LNCaP clone FGC (cell line): ENCODE measurements at regions not wholly inside any gene's neighbourhood (a gene's known extent, or its start where the extent isn't known, plus 50 kb on each side); places are given as distances from the start of the nearest gene placed in this dataset.

Experiments used
- DNase-seq: peaks from one replicate; pipeline ENCODE4 v3.0.0-alpha.2; 2011; ENCODE audit warnings: low read depth
- H3K4me3 ChIP-seq: 2 replicates; pipeline ENCODE4 v1.5.1; 2011; ENCODE audit warnings: mild to moderate bottlenecking, low read depth, low read length, control low read depth
- TF ChIP-seq, protein P1 (sequence below): IDR thresholded peaks from 2 replicates; pipeline ENCODE4 v1.5.1; 2012; ENCODE audit warnings: mild to moderate bottlenecking; ENCODE audit not compliant: control insufficient read depth, insufficient read depth; ENCODE audit errors: extremely low read depth

DNA sequence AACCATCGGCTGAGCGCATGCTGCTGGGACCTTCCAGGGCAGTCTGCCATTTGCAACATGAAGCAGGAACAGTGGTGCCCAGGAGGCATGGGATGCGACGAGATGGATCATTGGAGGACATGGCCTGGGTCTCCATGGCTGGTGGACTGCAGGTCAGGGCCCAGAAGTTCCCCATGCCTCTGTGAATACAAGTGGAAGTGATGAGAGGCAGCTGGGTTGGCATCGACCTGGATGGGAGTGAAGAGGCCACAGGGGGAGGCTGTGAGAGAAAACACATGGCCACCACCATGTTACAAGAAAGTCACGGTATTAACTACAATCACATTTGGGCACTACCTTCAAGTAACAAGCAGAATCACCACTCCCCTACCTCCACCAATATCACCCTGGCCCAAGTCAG is 262.0 kb downstream of the FOXO1 start:
- TF ChIP-seq, protein P1, sequence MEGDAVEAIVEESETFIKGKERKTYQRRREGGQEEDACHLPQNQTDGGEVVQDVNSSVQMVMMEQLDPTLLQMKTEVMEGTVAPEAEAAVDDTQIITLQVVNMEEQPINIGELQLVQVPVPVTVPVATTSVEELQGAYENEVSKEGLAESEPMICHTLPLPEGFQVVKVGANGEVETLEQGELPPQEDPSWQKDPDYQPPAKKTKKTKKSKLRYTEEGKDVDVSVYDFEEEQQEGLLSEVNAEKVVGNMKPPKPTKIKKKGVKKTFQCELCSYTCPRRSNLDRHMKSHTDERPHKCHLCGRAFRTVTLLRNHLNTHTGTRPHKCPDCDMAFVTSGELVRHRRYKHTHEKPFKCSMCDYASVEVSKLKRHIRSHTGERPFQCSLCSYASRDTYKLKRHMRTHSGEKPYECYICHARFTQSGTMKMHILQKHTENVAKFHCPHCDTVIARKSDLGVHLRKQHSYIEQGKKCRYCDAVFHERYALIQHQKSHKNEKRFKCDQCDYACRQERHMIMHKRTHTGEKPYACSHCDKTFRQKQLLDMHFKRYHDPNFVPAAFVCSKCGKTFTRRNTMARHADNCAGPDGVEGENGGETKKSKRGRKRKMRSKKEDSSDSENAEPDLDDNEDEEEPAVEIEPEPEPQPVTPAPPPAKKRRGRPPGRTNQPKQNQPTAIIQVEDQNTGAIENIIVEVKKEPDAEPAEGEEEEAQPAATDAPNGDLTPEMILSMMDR = no peak
- DNase-seq = no peak
- no peak overlapping the region for H3K4me3 ChIP-seq

DNA sequence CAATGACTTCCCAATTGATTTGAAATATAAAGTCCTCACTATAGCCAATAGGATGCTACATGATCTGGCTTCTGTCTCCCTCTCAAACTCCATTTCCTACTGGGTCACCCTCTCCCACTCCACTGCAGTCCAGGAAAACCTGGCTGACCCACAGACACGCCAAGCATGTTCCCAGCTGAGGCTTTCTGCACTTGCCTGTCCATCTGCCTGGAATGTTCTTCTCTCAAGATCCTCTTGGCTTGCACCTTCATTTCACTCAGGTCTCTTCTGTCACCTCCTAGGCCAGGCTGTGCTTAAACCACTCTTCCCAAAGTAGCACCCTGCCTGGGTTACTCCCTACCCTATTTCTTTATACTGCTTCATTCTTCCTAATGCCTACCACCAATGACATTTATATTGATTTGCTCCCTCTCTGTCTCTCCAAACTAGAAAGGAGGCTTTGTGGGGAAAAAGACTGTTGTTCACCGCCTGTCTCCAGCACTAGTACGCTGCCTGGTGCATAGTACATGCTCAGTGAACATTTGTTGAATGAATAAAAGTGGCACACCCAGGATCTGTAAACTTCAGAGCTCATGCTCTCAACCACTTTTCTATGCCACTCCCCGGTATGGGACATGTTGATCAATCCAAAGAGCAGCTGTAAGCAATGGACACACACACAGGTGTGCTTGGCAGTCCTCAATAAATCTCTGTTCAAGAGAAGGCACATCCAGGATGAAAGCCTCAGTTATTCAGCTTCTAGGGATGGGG is 261.3 kb downstream of the FOXO1 start:
- TF ChIP-seq, protein P1 = no peak
- H3K4me3 ChIP-seq = no peak overlapping the region
- no peak for DNase-seq

GRCh38 chr13:40406405-40407120 is 259.9 kb downstream of the FOXO1 start:
- no peak overlapping the region for H3K4me3 ChIP-seq
- DNase-seq = no peak
- TF ChIP-seq, protein P1 = no peak

- TF ChIP-seq, protein P1 = no peak
- DNase-seq = no peak
- no peak overlapping the region for H3K4me3 ChIP-seq
Observed at GRCh38 chr13:40407567-40407966, 258.9 kb downstream of the FOXO1 start.

GRCh38 chr13:40408602-40409001 is 257.8 kb downstream of the FOXO1 start:
- no peak for DNase-seq
- TF ChIP-seq, protein P1 = no peak

DNA sequence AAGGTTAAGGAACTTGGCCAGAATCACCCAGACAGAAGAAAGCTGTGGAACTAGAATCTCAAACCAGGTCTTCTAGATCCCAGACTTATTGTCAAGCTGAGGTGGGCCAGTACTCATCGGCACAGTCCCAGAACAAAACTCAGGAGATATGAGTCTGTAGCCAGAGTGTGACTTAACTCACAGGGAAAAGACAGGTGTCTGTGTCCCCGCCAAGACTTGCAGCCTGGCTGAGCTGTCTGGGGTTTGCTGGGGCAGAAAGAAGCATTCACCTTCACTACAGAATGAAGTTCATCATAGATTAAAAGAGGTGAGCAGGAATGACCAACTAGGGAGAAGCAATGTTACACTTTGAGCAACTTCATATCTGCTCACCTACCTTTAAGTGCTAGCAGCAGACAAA is 257.2 kb downstream of the FOXO1 start:
- TF ChIP-seq, protein P1 = no peak
- DNase-seq = no peak
- no peak overlapping the region for H3K4me3 ChIP-seq

More at GRCh38 chr13:40408602-40409001, 257.8 kb downstream of the FOXO1 start:
- no peak overlapping the region for H3K4me3 ChIP-seq
